Prostate gland (tissue), 2 donors: ENCODE measurements at regions not wholly inside any gene's neighbourhood (a gene's known extent, or its start where the extent isn't known, plus 50 kb on each side); places are given as distances from the start of the nearest gene placed in this dataset.

Experiments
- DNase-seq: peaks from one replicate; pipeline ENCODE4 v3.0.0-alpha.2; 2019; ENCODE audit warnings: low spot score
- H3K27ac ChIP-seq, 2 donors: fragments of 200-600 bp; sonication (generic); 2 replicates each; pipeline ENCODE4 v1.5.1; 2017 to 2019
- H3K27me3 ChIP-seq: fragments of 200-600 bp; sonication (generic); replicated peaks from 2 replicates; pipeline ENCODE4 v1.5.1; 2019; ENCODE audit not compliant: insufficient read depth
- H3K36me3 ChIP-seq, 2 donors: fragments of 200-600 bp; sonication (generic); 1 replicate in 1 of 2; 2 replicates in 1 of 2; pipeline versions ENCODE4 v1.5.1 to v1.8.1; 2017 to 2019
- H3K4me1 ChIP-seq: fragments of 200-600 bp; sonication (generic); replicated peaks from 2 replicates; pipeline ENCODE4 v1.5.1; 2019
- H3K4me3 ChIP-seq, 2 donors: fragments of 200-600 bp; sonication (generic); 2 replicates each; pipeline ENCODE4 v1.5.1; 2017 to 2019
- H3K9me3 ChIP-seq: fragments of 200-600 bp; sonication (generic); 2 replicates; pipeline ENCODE4 v1.5.1; 2017
- CTCF ChIP-seq, 4 experiments: fragments of 200-600 bp in 2 of 4; fragments of 450-650 bp in 2 of 4; sonication (generic) in 2 of 4; IDR thresholded peaks; 1 replicate in 3 of 4; 2 replicates in 1 of 4; pipeline ENCODE4 v1.5.1; 2016 to 2019; ENCODE audit warnings: antibody characterized with exemption in 4 of 4, mild to moderate bottlenecking in 2 of 4, moderate library complexity in 2 of 4
- POLR2A ChIP-seq: fragments of 450-650 bp; IDR thresholded peaks from one replicate; pipeline ENCODE4 v1.6.1; 2016; ENCODE audit warnings: antibody characterized with exemption, mild to moderate bottlenecking
- POLR2AphosphoS5 ChIP-seq: sonication (generic); formaldehyde crosslinking; IDR thresholded peaks from one replicate; pipeline ENCODE4 v1.6.1; 2017; ENCODE audit warnings: antibody characterized with exemption
- WGBS: methylation state at CpG from one replicate; pipeline ENCODE4 v1.1.5; 2018; 5-methylcytosine and 5-hydroxymethylcytosine counted together
- intact Hi-C: fragments of 100-400 bp; cut with DNase I; formaldehyde crosslinking; loops from one replicate; pipeline ENCODE4 v1.14.2; 2022

GRCh38 chr5:89338935-89339334 is 456.0 kb upstream of the MEF2C start:
- intact Hi-C loops, result no loop called here
- Histone ChIP-seq H3K27me3 (no peaks in the 10 kb centered on the region), H3K4me1 (no peaks in the 10 kb centered on the region), H3K9me3 (no peaks in the 10 kb centered on the region), H3K36me3 (no peaks in the 10 kb centered on the region), H3K4me3 (no peak overlapping the region), H3K27ac (no peak overlapping the region)
- no peak for TF ChIP-seq POLR2AphosphoS5
- no peak for TF ChIP-seq POLR2A
- TF ChIP-seq CTCF (IDR thresholded peaks at IDR 0.05), result no peak
- 83% methylated on average over 2 of the region's 2 CpGs for WGBS
- DNase-seq, result no peak

GRCh38 chr5:89336111-89336510 is 453.1 kb upstream of the MEF2C start:
- H3K4me3 ChIP-seq, result no peak overlapping the region
- DNase-seq, result no peak
- H3K9me3 ChIP-seq, result no peaks in the 10 kb centered on the region
- intact Hi-C loops, result no loop called here
- H3K27me3 ChIP-seq, result no peaks in the 10 kb centered on the region
- no peaks in the 10 kb centered on the region for H3K36me3 ChIP-seq
- 91% methylated on average over 2 of the region's 2 CpGs for WGBS
- H3K4me1 ChIP-seq, result no peaks in the 10 kb centered on the region
- TF ChIP-seq POLR2AphosphoS5, result no peak
- no peak for TF ChIP-seq POLR2A
- no peak for TF ChIP-seq CTCF (IDR thresholded peaks at IDR 0.05)
- no peak overlapping the region for H3K27ac ChIP-seq

- intact Hi-C loops, result no loop called here
- H3K4me1 ChIP-seq, result no peaks in the 10 kb centered on the region
Observed at GRCh38 chr5:89330140-89330539, 447.2 kb upstream of the MEF2C start.

GRCh38 chr5:89327608-89328007 is 444.6 kb upstream of the MEF2C start:
- no peak for DNase-seq
- H3K4me1 ChIP-seq, result no peaks in the 10 kb centered on the region
- intact Hi-C loops, result no loop called here
- no peak overlapping the region for H3K27ac ChIP-seq
- WGBS, result 87% methylated on average over 3 of the region's 3 CpGs
- no peaks in the 10 kb centered on the region for H3K27me3 ChIP-seq
- no peak overlapping the region for H3K4me3 ChIP-seq
- no peaks in the 10 kb centered on the region for H3K36me3 ChIP-seq
- TF ChIP-seq POLR2A (no peak), POLR2AphosphoS5 (no peak), CTCF (IDR thresholded peaks at IDR 0.05) (no peak)
- H3K9me3 ChIP-seq, result no peaks in the 10 kb centered on the region

More at GRCh38 chr5:89330140-89330539, 447.2 kb upstream of the MEF2C start:
- no peak for DNase-seq
- H3K4me3 ChIP-seq, result no peak overlapping the region
- no peaks in the 10 kb centered on the region for H3K9me3 ChIP-seq
- no peaks in the 10 kb centered on the region for H3K36me3 ChIP-seq
- no peak overlapping the region for H3K27ac ChIP-seq
- H3K27me3 ChIP-seq, result no peaks in the 10 kb centered on the region
- TF ChIP-seq CTCF (IDR thresholded peaks at IDR 0.05) (no peak), POLR2A (no peak), POLR2AphosphoS5 (no peak)

- Histone ChIP-seq H3K27ac (no peak overlapping the region), H3K36me3 (no peaks in the 10 kb centered on the region), H3K9me3 (no peaks in the 10 kb centered on the region), H3K27me3 (no peaks in the 10 kb centered on the region), H3K4me1 (no peaks in the 10 kb centered on the region), H3K4me3 (no peak overlapping the region)
- TF ChIP-seq CTCF (IDR thresholded peaks at IDR 0.05), result no peak
- TF ChIP-seq POLR2AphosphoS5, result no peak
- no peak for TF ChIP-seq POLR2A
- intact Hi-C loops, result no loop called here
- DNase-seq, result no peak
Observed at GRCh38 chr5:89324990-89325389, 442.0 kb upstream of the MEF2C start.
